Lung microvascular endothelial cell (primary cell): ENCODE measurements at regions not wholly inside any gene's neighbourhood (a gene's known extent, or its start where the extent isn't known, plus 50 kb on each side); places are given as distances from the start of the nearest gene placed in this dataset.

ENCODE experiments used
- DNase-seq, 2 donors: peaks; one replicate each; pipeline versions ENCODE4 v3.0.0 to v3.0.0-alpha.2; 2010; ENCODE audit warnings: low read depth in 2 of 2

GRCh38 chr3:72593881-72594397 lies 254.3 kb downstream of the SHQ1 start:
- no peak for DNase-seq

DNA sequence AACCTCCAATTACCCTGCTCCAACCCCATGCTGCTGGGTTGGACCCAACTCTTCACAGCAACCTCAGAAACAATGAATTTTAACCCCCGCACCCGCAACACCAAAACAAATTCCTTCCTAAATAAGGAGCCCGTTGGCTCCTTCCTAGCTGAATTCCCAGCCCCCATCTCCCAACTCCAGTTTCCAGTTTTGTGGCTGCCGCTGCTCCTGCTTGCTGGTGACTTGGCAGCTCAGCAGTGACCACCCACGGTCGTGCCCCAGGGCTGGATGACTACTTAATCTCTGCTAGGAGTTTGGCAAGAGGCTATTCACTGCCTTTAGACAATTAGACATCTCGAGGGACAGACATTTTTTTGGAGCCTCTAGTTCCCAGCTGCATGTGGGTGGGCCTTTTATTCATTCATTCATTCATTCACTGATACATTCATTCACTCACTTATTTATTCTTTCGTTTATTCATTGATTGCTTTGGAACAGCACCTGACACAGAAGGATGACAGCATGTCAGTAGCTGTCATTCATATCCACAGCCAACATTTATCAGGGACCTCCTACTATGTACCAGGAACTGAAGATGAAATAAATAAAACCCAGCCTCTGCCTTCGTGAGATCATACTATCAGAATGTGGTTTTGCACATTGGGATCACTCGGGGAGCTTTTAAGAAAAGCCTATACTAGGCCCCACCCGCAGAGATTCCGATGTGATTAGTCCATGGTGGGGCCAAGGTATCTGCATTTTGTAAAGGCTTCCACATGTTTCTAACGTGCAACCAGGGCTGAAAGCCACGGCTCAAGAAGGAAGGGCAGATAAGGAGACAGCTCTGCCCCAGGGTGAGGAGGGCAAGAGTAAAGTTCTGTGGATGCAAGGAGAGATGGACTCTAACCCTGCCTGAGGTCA lies 256.5 kb downstream of the SHQ1 start:
- DNase-seq = no peak

DNA sequence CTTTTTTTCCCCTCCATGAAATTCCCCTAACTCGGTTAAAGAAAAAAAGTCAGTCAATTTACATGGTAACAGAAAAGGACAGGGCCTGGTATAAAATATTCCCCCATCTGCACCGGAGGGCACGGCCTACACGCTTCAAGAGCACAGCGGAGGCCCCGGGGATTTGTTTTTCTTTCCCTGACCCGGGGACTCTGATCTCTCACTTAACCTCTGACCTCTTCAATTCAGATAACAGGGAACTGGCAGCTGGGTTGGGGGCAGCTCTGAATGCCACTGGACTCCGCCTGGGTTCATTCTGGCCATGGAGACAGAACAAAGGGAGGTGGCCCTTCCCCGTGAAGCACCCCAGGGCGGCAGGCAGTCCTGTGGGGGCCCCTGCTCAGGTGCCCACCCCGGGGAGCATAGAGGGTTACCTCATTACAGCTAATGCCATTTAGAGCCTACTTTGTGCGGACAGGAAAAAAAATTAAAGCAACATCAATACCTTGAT lies 257.5 kb downstream of the SHQ1 start:
- no peak for DNase-seq

- no peak for DNase-seq
These were observed 261.0 kb downstream of the SHQ1 start for GRCh38 chr3:72587282-72587681.

DNA sequence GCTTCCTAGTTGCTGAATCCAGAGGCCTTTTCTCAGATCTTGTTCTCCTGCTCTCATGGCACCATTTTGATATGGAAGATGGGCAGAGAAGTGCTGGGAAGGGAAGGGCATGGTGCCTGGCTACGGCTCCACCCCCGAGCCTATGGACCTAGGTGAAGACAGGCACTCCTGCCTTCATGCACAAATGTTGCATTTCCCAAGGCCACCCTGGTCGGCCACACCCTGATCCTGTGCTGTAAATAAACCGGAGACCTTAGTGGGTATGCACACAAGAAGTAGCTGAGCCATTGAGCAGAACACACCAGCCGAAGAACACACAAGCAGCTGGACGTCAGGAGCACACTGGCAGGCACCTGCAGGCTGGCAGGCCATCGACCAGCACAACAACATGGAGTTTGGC lies 261.6 kb downstream of the SHQ1 start:
- DNase-seq = no peak

DNA sequence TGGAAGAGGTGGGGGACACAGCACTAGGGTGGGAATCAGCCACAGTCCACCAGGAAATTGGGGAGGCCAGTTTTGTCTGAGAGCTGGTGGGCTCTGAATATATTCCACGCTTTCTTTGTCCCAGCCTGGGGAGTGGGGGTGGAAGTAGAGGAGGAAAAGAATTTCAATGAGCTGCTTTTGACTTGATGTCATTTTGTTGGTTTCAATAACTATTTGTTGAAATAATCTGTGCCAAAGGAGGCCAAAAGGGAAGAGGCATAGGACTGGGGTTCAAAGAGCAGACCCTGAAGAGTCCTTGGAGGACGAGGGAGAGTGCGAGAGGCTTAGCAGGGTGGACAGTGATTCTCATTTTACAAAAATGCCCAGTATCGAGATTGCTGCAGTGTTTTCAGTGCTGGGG lies 262.3 kb downstream of the SHQ1 start:
- no peak for DNase-seq

- no peak for DNase-seq
These were observed 264.0 kb downstream of the SHQ1 start for GRCh38 chr3:72584262-72584661.

DNA sequence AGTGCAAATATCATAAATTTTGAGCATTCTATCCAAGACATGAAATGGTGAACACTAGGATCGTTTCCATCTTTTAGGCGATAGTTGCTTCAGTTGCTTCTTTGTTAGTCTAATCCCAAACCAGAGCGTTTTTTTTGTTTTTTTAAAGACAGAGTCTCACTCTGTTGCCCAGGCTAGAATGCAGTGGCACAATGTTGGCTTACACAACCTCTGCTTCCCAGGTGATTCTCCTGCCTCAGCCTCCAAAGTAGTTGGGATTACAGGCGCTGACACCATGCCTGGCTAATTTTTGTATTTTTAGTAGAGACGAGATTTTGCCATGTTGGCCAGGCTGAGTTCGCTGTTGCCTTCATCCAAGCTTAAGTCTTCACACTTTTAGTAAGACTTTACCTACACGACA lies 265.3 kb downstream of the SHQ1 start:
- no peak for DNase-seq

DNA sequence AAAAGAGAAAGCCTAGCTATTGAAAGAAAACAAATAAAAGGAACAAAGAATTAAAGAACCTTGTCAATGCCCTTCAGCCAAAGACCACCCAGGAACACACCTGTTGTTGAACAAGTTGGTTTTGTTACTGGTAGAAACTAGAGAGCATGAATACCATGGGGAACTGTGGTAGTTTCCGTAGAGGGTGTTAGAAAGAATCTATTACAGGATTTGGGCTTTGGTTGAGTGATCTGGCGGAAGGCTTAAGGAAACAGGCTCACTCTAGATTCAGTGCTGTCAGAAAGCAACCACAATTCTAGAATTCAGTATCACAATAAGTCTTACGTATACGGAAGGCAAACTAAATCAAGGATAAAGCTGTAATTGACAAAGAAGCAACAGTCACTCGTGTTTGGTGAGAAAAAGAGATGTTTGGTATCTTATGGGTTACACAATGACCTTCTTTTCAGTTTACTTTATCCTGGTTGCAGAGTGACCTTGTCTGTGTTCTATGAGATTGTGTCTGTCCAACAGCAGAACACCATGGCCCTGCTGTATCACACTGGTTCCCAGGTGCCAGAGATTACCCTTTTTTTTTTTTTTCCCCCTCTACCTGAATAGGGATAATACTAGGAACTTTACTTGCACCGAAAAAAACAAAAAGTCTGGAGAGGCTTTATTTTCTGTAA lies 265.9 kb downstream of the SHQ1 start:
- no peak for DNase-seq

DNA sequence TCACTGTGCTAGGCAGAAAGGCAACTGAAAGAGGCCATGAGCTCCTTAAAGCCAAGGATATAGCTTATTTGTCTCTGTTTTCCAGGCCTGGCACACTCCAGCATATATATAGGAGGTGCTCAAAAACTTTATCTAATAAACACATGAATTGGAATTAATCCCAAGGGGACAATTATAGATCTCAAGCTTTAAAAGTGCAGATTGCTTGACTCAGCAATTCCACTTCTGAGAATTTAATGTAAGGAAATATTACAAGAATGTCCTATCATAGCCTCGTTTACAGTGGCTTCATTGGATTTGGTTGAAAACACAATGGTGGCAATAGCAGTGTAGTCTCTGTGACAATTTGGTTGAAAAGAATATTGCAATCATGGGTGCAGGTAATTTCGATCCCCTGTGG lies 267.3 kb downstream of the SHQ1 start:
- no peak for DNase-seq

- DNase-seq = no peak
These were observed 267.9 kb downstream of the SHQ1 start for GRCh38 chr3:72580246-72580756.

- no peak for DNase-seq
These were observed 268.5 kb downstream of the SHQ1 start for GRCh38 chr3:72579581-72580245.

GRCh38 chr3:72579191-72579580 lies 269.1 kb downstream of the SHQ1 start:
- no peak for DNase-seq

DNA sequence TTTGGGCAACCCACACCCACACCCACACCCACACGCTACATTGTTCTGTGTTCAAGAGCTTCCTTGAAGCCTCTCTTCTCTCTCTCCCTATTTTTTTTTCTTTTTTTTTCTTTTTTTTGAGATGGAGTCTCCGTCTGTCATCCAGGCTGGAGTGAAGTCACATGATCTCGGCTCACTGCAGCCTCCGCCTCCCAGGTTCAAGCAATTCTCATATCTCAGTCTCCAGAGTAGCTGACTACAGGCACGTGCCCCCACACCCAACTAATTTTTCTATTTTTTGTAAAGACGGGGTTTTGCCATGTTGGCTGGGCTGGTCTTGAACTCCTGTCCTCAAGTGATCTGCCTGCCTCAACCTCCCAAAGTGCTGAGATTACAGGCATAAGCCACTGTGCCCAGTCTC lies 271.1 kb downstream of the SHQ1 start:
- no peak for DNase-seq

GRCh38 chr3:72576563-72576962 lies 271.7 kb downstream of the SHQ1 start:
- no peak for DNase-seq

DNA sequence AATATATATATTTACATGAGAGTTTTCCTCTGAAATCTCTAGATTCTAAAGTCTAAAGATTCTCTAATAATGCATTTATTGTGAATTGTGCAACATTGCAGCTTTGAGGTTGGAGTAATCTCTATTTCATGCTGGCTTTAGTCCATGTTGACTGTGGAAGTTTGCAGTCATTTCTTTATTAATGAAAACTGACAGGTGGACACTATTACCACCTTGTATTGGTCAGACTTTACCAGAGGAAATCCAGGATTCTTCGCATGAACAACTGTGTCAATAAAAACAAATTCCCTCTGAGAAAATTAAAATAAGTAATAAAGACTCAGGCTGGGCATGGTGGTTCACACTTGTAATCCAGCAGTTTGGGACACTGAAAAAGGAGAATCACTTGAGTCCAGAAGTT lies 274.1 kb downstream of the SHQ1 start:
- no peak for DNase-seq

DNA sequence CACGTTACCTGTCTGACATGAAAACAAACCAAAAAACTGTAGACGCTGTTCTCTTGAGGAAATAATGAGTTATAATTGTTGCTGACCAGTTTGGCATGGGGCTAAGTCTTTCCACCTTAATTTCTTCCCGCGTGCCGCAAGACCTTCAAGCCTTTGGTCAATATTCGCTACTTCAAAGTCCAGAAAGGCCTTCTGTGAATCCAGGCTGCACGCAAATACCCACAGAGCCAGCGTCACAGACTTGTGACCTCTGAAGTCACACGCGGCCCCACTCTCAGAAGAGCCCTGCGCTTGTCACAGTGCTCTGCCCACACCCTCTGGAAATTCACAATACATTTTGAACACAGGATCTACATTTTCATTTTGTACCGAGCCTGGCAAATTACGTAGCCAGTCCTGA lies 275.2 kb downstream of the SHQ1 start:
- no peak for DNase-seq

DNA sequence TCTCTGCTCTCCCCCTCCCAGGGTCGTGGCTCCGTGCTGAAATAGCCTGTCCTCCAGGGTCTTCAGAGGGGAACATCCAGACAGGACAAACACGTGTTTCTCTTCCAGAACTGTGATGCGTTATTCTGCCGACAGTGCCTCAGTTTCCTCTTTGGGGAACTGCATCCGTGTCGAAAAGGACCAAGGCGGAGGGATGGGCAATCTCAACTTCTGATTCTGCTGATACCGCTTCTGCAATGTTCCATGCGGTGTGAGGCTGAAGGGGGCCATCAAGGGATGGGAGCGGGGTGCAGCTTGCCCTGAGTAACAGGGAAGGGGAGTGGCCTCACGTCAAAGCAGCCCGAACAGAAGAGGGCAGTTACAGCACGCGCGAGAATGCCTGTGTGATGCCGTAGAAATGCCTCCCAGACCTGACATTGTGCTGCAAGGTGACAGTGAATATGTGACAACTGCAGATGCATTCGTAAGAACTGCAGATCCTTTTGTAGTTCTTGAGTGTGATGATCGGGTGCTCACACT lies 275.7 kb downstream of the SHQ1 start:
- no peak for DNase-seq

- no peak for DNase-seq
These were observed 276.6 kb downstream of the SHQ1 start for GRCh38 chr3:72571638-72572114.

DNA sequence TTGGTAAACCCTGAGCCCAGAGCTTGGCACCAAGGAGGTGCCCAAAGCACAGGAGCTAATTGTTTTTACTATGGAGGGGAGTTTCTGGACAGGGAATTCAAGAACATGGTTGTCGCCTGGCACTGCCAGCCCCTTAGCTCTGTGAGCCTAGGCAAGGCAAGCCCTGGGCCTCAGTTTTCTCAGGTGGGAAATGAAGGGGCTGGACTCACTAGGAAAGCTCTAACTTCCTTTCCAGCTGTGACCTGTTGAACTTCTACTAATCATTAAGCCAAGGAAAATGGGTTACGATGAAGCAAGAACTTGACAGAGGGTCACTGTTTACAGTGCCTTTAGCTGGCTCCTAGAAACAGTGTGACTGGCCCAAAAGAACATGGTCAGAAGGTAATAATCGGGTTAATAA lies 277.2 kb downstream of the SHQ1 start:
- no peak for DNase-seq

DNA sequence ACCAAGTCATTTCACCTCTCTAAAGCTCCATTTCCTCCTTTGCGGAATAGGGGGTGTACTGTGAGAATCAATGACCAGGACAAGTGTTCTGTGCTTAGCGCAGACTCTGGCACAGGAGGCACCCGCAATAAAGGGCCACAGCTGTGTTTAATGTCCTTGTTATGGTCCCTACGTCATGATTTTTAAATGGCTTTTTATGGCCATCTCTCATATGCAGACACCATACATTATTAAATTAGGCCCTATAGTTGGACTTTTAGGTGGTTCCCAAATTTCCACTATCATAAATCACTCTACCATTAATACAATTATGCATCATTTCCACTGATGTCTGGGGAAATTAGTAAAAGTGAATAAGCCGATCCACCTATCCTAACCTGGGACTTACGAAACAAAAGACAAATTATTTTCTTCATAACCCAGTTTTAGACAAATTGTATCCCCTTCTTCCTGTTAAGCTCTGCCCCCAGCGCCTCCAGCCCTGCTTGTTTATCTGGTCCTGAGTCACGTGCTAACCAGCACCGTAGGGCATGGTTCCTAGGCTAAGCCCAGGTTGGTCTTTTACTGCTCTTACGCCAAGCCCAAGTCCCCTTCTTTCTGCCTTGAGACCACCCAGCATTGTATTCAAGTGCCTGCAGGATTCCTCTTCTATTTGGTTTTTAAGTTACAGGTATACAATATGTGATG lies 278.3 kb downstream of the SHQ1 start:
- no peak for DNase-seq
